WI38 (cell line): ENCODE measurements at regions not wholly inside any gene's neighbourhood (a gene's known extent, or its start where the extent isn't known, plus 50 kb on each side); places are given as distances from the start of the nearest gene placed in this dataset.

Source experiments
- H3K4me3 ChIP-seq: 2 replicates; pipeline ENCODE4 v1.5.1; 2011; ENCODE audit warnings: low read depth, mild to moderate bottlenecking, control low read depth, low read length
- CTCF ChIP-seq: IDR thresholded peaks from 2 replicates; pipeline ENCODE4 v1.5.1; 2012; ENCODE audit warnings: low read depth, mild to moderate bottlenecking, control low read depth, low read length

- TF ChIP-seq CTCF: no peak
These were observed 710.6 kb upstream of the ZEB2 start for GRCh38 chr2:145230546-145230945.

GRCh38 chr2:145228506-145228905 is 708.6 kb upstream of the ZEB2 start:
- TF ChIP-seq CTCF: no peak

More at GRCh38 chr2:145230546-145230945, 710.6 kb upstream of the ZEB2 start:
- no peak overlapping the region for H3K4me3 ChIP-seq

GRCh38 chr2:145226901-145227300 is 707.0 kb upstream of the ZEB2 start:
- H3K4me3 ChIP-seq: no peak overlapping the region
- TF ChIP-seq CTCF: no peak

More at GRCh38 chr2:145228506-145228905, 708.6 kb upstream of the ZEB2 start:
- H3K4me3 ChIP-seq: no peak overlapping the region

GRCh38 chr2:145221516-145221915 is 701.6 kb upstream of the ZEB2 start:
- no peak for TF ChIP-seq CTCF

GRCh38 chr2:145221032-145221431 is 701.1 kb upstream of the ZEB2 start:
- no peak for TF ChIP-seq CTCF

More at GRCh38 chr2:145221516-145221915, 701.6 kb upstream of the ZEB2 start:
- no peak overlapping the region for H3K4me3 ChIP-seq

GRCh38 chr2:145220496-145220895 is 700.6 kb upstream of the ZEB2 start:
- H3K4me3 ChIP-seq: no peak overlapping the region
- TF ChIP-seq CTCF: no peak

More at GRCh38 chr2:145221032-145221431, 701.1 kb upstream of the ZEB2 start:
- H3K4me3 ChIP-seq: no peak overlapping the region

GRCh38 chr2:145207884-145208283 is 688.0 kb upstream of the ZEB2 start:
- no peak for TF ChIP-seq CTCF
- H3K4me3 ChIP-seq: no peak overlapping the region
